Calu3 (cell line): ENCODE measurements at regions not wholly inside any gene's neighbourhood (a gene's known extent, or its start where the extent isn't known, plus 50 kb on each side); places are given as distances from the start of the nearest gene placed in this dataset.

Experiments
- BruUV-seq: library from RNA; stranded (reverse); fragments of 400-500 nt; replicated peaks from 2 replicates; lab custom pipeline; 2021; lab: Mats Ljungman, UMichigan
- CTCF ChIA-PET: fragments of 300-600 bp; sonication (Branson Sonifier 250); formaldehyde crosslinking; loops from one replicate; lab custom pipeline; 2022; ENCODE audit warnings: antibody characterized with exemption; lab: Charles Lee
- DNase-seq: peaks from one replicate; pipeline ENCODE4 v3.0.0; 2022
- H3K27ac Mint-ChIP-seq: one replicate; pipeline ENCODE4 v1.8.0; 2022; ENCODE audit warnings: mixed read lengths; ENCODE audit not compliant: unreplicated experiment
- H3K27me3 Mint-ChIP-seq: one replicate; pipeline ENCODE4 v1.8.0; 2022; ENCODE audit warnings: mixed read lengths; ENCODE audit not compliant: unreplicated experiment
- H3K36me3 Mint-ChIP-seq: one replicate; pipeline ENCODE4 v1.8.0; 2022; ENCODE audit warnings: mild to moderate bottlenecking, moderate library complexity, mixed read lengths; ENCODE audit not compliant: insufficient read depth, unreplicated experiment
- H3K4me1 Mint-ChIP-seq: one replicate; pipeline ENCODE4 v1.8.0; 2022; ENCODE audit warnings: mild to moderate bottlenecking, low read depth, mixed read lengths; ENCODE audit not compliant: unreplicated experiment
- H3K4me3 Mint-ChIP-seq: one replicate; pipeline ENCODE4 v1.8.0; 2022; ENCODE audit warnings: mild to moderate bottlenecking, low read depth, moderate library complexity, mixed read lengths; ENCODE audit not compliant: unreplicated experiment
- H3K9me3 Mint-ChIP-seq: one replicate; pipeline ENCODE4 v1.8.0; 2022; ENCODE audit warnings: low read depth, mixed read lengths; ENCODE audit not compliant: unreplicated experiment
- intact Hi-C: fragments of 100-400 bp; cut with micrococcal nuclease; formaldehyde crosslinking; loops from one replicate; pipeline ENCODE4 v1.10.0; 2022; ENCODE audit not compliant: unreplicated experiment
- TF ChIP-seq, protein P1 (sequence below): fragments of 200-600 bp; IDR thresholded peaks from one replicate; pipeline ENCODE4 v1.8.0; 2022; ENCODE audit warnings: antibody characterized with exemption; ENCODE audit not compliant: unreplicated experiment

DNA sequence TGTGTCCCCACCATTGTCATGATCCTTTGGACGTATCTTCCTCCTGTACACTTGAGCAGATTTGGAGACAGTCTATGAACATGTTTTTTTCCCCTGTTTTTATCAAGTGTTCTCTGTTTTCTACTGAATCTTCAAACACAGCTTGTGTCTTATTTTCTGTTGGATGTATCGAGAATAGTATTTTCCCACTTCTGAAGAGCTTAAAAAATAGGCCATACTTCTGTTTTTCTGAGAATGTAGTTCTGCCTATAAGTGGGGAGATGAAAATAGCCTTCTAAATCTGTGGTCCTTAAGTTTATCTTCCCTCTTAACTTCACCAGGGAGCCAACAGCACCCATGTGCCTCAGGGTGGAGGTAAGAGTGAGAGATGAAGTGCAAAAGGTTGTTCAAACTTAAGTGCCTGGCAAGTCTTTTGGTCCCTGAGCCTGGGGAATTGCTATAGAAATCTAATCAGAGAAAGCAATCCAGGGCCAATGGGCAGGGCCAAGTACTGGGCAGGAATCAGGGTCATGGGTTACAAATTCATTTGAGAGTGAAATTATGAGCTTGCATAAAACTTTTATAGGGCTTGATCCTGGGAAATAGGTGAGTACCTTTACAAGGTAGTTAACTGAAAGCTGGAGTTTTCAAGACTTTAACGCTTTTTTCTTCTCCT lies 58.9 kb downstream of the ARF6 start:
- DNase-seq, result no peak
- intact Hi-C loops, result no loop called here
- CTCF ChIA-PET, result interaction anchor here (0.5 to 1.6 kb wide), 3 partner anchors 20 to 90 kb away, joined by 3 to 5 read pairs (median 3); no protein-coding TSS in a partner anchor
- H3K9me3 Mint-ChIP-seq, result no peaks in the 10 kb centered on the region
- peaks cover 84% of the 10 kb centered on the region for H3K4me1 Mint-ChIP-seq
- TF ChIP-seq, protein P1, sequence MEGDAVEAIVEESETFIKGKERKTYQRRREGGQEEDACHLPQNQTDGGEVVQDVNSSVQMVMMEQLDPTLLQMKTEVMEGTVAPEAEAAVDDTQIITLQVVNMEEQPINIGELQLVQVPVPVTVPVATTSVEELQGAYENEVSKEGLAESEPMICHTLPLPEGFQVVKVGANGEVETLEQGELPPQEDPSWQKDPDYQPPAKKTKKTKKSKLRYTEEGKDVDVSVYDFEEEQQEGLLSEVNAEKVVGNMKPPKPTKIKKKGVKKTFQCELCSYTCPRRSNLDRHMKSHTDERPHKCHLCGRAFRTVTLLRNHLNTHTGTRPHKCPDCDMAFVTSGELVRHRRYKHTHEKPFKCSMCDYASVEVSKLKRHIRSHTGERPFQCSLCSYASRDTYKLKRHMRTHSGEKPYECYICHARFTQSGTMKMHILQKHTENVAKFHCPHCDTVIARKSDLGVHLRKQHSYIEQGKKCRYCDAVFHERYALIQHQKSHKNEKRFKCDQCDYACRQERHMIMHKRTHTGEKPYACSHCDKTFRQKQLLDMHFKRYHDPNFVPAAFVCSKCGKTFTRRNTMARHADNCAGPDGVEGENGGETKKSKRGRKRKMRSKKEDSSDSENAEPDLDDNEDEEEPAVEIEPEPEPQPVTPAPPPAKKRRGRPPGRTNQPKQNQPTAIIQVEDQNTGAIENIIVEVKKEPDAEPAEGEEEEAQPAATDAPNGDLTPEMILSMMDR, result no peak
- peaks cover 9% of the 10 kb centered on the region for H3K36me3 Mint-ChIP-seq
- no peaks in the 10 kb centered on the region for H3K27me3 Mint-ChIP-seq
- no peak overlapping the region for H3K4me3 Mint-ChIP-seq
- no TSS peak for BruUV-seq
- peak overlapping the region; percentile 63 for H3K27ac Mint-ChIP-seq

DNA sequence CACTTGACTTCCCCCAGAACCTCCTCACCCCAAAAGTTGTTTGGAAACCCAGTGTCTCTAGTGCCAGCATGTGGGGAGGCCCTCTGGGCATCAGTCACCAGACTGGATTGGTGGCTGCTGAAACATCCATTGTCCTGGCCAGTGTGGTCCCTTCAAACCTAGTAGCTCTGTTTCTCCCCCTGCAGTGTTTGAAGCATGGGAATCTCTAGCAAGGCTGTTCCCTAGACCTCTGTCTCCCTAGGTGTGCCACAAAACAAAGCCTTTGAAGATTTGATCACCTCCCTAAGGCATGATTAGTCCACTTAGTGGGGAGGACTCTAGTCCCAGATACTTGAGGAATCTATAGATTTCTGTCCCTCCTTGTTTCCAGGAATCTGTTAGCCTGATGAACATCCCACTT lies 60.3 kb downstream of the ARF6 start:
- CTCF ChIA-PET, result interaction anchor here (0.8 kb wide), 2 partner anchors 13 to 115 kb away, joined by 3 to 4 read pairs; no protein-coding TSS in a partner anchor
- Mint-ChIP-seq H3K36me3 (peaks cover 9% of the 10 kb centered on the region), H3K27me3 (no peaks in the 10 kb centered on the region), H3K4me3 (no peak overlapping the region), H3K4me1 (peaks cover 78% of the 10 kb centered on the region), H3K27ac (no peak overlapping the region), H3K9me3 (no peaks in the 10 kb centered on the region)
- intact Hi-C loops, result no loop called here
- no TSS peak for BruUV-seq
- DNase-seq, result no peak
- TF ChIP-seq, protein P1, result no peak

DNA sequence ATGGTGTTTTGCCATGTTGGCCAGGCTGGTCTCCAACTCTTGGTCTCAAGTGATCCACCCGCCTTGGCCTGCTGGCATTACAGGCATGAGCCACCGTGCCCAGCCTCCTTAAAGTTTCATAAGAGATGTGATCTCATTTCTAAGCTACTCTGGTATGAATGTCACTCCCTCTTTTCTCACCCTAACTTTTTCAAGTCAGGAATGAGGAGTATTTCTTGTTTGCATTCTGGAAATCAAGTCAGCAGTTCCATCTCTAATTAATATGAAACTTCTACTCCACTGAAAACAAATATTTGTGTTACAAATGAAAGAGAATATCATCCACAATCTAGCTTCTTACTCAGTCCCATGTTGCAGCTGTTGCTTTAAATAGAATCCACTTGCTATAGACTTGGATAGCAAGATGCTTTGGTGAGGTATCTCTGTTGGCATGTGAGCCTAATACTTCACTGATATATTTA lies 61.3 kb downstream of the ARF6 start:
- intact Hi-C loops, result no loop called here
- H3K27ac Mint-ChIP-seq, result no peak overlapping the region
- CTCF ChIA-PET, result interaction anchor here (0.7 kb wide), 1 partner anchor 9 kb away, joined by 3 read pairs; no protein-coding TSS in a partner anchor

DNA sequence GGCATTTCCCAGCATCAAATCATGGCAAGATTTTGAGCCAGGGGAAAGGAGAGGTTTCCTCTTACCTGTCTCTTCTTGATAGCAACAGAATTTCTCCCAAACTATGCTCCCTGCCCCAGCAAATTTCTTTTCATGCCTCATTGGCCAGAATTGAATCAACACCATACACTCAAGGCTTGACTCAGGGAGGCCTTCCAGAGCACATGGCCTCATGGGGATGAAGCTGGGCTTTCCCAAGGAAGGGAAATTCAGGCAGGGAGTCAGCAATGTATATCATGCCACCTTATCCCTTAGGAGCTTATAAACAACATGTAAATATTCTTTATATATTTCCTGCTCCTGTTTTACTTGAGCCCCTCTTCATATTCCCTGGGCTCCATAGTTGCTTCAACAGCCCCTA lies 62.1 kb downstream of the ARF6 start:
- H3K4me1 Mint-ChIP-seq, result peaks cover 69% of the 10 kb centered on the region
- CTCF ChIA-PET, result no interaction called here
- H3K27ac Mint-ChIP-seq, result no peak overlapping the region
- TF ChIP-seq, protein P1, result no peak
- H3K36me3 Mint-ChIP-seq, result peaks cover 9% of the 10 kb centered on the region
- DNase-seq, result no peak
- no peaks in the 10 kb centered on the region for H3K27me3 Mint-ChIP-seq
- no peak overlapping the region for H3K4me3 Mint-ChIP-seq
- BruUV-seq, result no TSS peak
- intact Hi-C loops, result no loop called here
- H3K9me3 Mint-ChIP-seq, result no peaks in the 10 kb centered on the region

More for the DNA sequence above, 61.3 kb downstream of the ARF6 start:
- H3K4me1 Mint-ChIP-seq, result peaks cover 68% of the 10 kb centered on the region
- H3K9me3 Mint-ChIP-seq, result no peaks in the 10 kb centered on the region
- peaks cover 9% of the 10 kb centered on the region for H3K36me3 Mint-ChIP-seq
- no peak for DNase-seq
- BruUV-seq, result no TSS peak
- no peak overlapping the region for H3K4me3 Mint-ChIP-seq
- TF ChIP-seq, protein P1, result no peak
- no peaks in the 10 kb centered on the region for H3K27me3 Mint-ChIP-seq
